ENCODE measurements at regions not wholly inside any gene's neighbourhood (a gene's known extent, or its start where the extent isn't known, plus 50 kb on each side); places are given as distances from the start of the nearest gene placed in this dataset.

DNA sequence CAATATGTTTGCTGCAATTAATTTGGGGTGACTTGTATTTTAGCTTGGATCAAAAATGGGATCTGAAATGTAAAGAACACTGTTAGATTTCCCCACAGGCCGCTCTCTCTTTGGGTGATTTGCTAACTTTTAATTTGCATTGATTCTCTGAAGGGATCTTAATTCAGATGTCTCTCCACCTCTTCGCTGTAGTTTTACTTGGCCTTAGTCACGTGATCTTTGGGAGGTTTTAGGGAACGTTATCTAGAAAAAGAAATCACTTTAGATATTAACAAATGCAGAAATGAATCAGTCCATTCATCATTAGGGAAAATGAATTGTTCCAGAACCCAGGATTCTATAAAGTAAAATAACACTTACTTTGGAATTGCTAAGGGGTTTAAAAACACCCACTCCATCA, 390.2 kb downstream of the THBS2 start:
- Histone ChIP-seq H2BK20ac (ENCODE audit: low read depth, low read length) (no peak overlapping the region), H2AFZ (replicated peaks; ENCODE audit: low read length, poor library complexity) (no peak overlapping the region), H3K9me3 (ENCODE audit: control insufficient read depth, insufficient read depth, low read length) (0 out of 2 replicates have a peak, but pooled peaks cover 1% of the 10 kb centered on the region), H2BK5ac (ENCODE audit: low read depth, low read length, poor library complexity, severe bottlenecking) (no peak overlapping the region), H3K23ac (ENCODE audit: low read depth, low read length) (no peak overlapping the region), H3K4ac (ENCODE audit: low read depth, low read length) (no peak overlapping the region), H3K4me1 (ENCODE audit: control insufficient read depth, insufficient read depth, low read length) (no peaks in the 10 kb centered on the region), H2BK120ac (ENCODE audit: low read depth, low read length) (no peak overlapping the region), H4K8ac (ENCODE audit: low read depth in 2 of 2, low read length in 2 of 2) (no peak overlapping the region), H3K18ac (ENCODE audit: low read depth, low read length) (no peak overlapping the region), H3K27ac (ENCODE audit: insufficient read depth, low read length) (no peak overlapping the region), H3K36me3 (ENCODE audit: control insufficient read depth, insufficient read depth, low read length) (no peaks in the 10 kb centered on the region), H2AK9ac (replicated peaks; ENCODE audit: low read depth, low read length, poor library complexity) (no peak overlapping the region), H3K56ac (ENCODE audit: extremely low read depth, insufficient read depth, low read length) (no peak overlapping the region), H3K9ac (ENCODE audit: low read depth, low read length) (no peak overlapping the region), H3K4me2 (ENCODE audit: low read depth, low read length) (no peak overlapping the region), H2AK5ac (ENCODE audit: low read depth, low read length) (no peak overlapping the region), H4K5ac (ENCODE audit: low read depth, low read length) (no peak overlapping the region), H3K27me3 (ENCODE audit: control insufficient read depth, insufficient read depth, low read length) (no peaks in the 10 kb centered on the region), H3K79me1 (ENCODE audit: low read depth in 1 of 2, low read length in 2 of 2) (no peaks in the 10 kb centered on the region), H3K4me3 (ENCODE audit: insufficient read depth, low read depth, low read length) (no peak overlapping the region), H4K91ac (ENCODE audit: insufficient read depth, low read depth, low read length) (no peak overlapping the region), H2BK15ac (ENCODE audit: low read depth, low read length) (no peak overlapping the region), H3K9me1 (ENCODE audit: insufficient read depth, low read length) (no peaks in the 10 kb centered on the region), H3K14ac (replicated peaks; ENCODE audit: low read depth, low read length) (no peak overlapping the region), H4K20me1 (ENCODE audit: insufficient read depth, low read length) (no peaks in the 10 kb centered on the region)
- no TSS peak for BruUV-seq (replicated peaks)
- ChIA-PET POLR2A (ENCODE audit: unreplicated experiment) (no interaction called here), CTCF (no interaction called here)
- dilution Hi-C loops (cut with HindIII; ENCODE audit: low sequenced_read_pairs, unreplicated experiment) (no loop called here), intact Hi-C loops (cut with micrococcal nuclease) (no loop called here), in situ Hi-C loops (cut with MboI; ENCODE audit: low sequenced_read_pairs) (no loop called here)
- ATAC-seq (ENCODE audit: low read depth), result no peak
- whole genome bisulfite sequencing, 2 experiments (ENCODE audit: extremely low coverage in 2 of 2, insufficient read length in 1 of 2), result 20% methylated on average over 1 of the region's 4 CpGs; no CpG with 5 or more reads in 1 of the 2 experiments
- DNase-seq, result no peak
- TF ChIP-seq FOS (IDR thresholded peaks at IDR 0.05; ENCODE audit: low read depth, low read length), result no peak
- no peak for TF ChIP-seq MXI1 (IDR thresholded peaks at IDR 0.05; ENCODE audit: borderline replicate concordance, low read depth, low read length)
- no peak for TF ChIP-seq RAD21 (IDR thresholded peaks at IDR 0.05; ENCODE audit: low read length)
- no peak for TF ChIP-seq MAZ (IDR thresholded peaks at IDR 0.05; ENCODE audit: borderline replicate concordance, low read depth, low read length)
- TF ChIP-seq CEBPB (IDR thresholded peaks at IDR 0.05; ENCODE audit: low read depth, low read length), result no peak
- TF ChIP-seq NFE2L2 (IDR thresholded peaks at IDR 0.05; ENCODE audit: low read depth, low read length), result no peak
- TF ChIP-seq SMC3 (IDR thresholded peaks at IDR 0.05; ENCODE audit: low read depth, low read length), result no peak
- TF ChIP-seq RCOR1 (IDR thresholded peaks at IDR 0.05; ENCODE audit: insufficient replicate concordance, low read length), result no peak
- TF ChIP-seq, protein P1, sequence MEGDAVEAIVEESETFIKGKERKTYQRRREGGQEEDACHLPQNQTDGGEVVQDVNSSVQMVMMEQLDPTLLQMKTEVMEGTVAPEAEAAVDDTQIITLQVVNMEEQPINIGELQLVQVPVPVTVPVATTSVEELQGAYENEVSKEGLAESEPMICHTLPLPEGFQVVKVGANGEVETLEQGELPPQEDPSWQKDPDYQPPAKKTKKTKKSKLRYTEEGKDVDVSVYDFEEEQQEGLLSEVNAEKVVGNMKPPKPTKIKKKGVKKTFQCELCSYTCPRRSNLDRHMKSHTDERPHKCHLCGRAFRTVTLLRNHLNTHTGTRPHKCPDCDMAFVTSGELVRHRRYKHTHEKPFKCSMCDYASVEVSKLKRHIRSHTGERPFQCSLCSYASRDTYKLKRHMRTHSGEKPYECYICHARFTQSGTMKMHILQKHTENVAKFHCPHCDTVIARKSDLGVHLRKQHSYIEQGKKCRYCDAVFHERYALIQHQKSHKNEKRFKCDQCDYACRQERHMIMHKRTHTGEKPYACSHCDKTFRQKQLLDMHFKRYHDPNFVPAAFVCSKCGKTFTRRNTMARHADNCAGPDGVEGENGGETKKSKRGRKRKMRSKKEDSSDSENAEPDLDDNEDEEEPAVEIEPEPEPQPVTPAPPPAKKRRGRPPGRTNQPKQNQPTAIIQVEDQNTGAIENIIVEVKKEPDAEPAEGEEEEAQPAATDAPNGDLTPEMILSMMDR (conservative IDR thresholded peaks at IDR 0.05; ENCODE audit: low read depth, low read length), result no peak
